PC-9 (cell line): ENCODE measurements at regions not wholly inside any gene's neighbourhood (a gene's known extent, or its start where the extent isn't known, plus 50 kb on each side); places are given as distances from the start of the nearest gene placed in this dataset.
A peak's percentile ranks its signal among the peaks of the same experiment; 100 is the strongest.

Experiments used
- BruUV-seq: library from RNA; stranded (reverse); fragments of 400-500 nt; replicated peaks from 2 replicates; lab custom pipeline; 2021; lab: Mats Ljungman, UMichigan
- CTCF ChIA-PET: fragments of 300-600 bp; sonication (Branson Sonifier 250); formaldehyde crosslinking; loops from one replicate; lab custom pipeline; 2022; ENCODE audit warnings: antibody characterized with exemption; lab: Charles Lee
- POLR2A ChIA-PET: fragments of 300-600 bp; sonication (Branson Sonifier 250); formaldehyde crosslinking; loops from one replicate; lab custom pipeline; 2022; ENCODE audit warnings: antibody characterized with exemption; ENCODE audit not compliant: unreplicated experiment; lab: Charles Lee
- DNase-seq, 2 experiments: peaks; one replicate each; pipeline versions ENCODE4 v3.0.0 to v3.0.0-alpha.2; 2015 to 2022; ENCODE audit warnings: mixed read lengths in 1 of 2
- H2AFZ ChIP-seq: fragments of 200-600 bp; sonication (generic); 2 replicates; pipeline ENCODE4 v1.8.1; 2017; ENCODE audit warnings: antibody characterized with exemption
- H3F3A ChIP-seq: fragments of 200-600 bp; sonication (generic); 2 replicates; pipeline ENCODE4 v1.8.1; 2017; ENCODE audit warnings: antibody characterized with exemption, mild to moderate bottlenecking, low read depth; ENCODE audit not compliant: insufficient read depth
- H3K27ac ChIP-seq: fragments of 200-600 bp; sonication (generic); 2 replicates; pipeline ENCODE4 v1.6.1; 2016; ENCODE audit warnings: mixed run types
- H3K27me3 ChIP-seq: fragments of 200-600 bp; sonication (generic); 2 replicates; pipeline ENCODE4 v1.6.1; 2016; ENCODE audit warnings: low read depth, mixed run types; ENCODE audit not compliant: insufficient read depth
- H3K36me3 ChIP-seq: fragments of 200-600 bp; sonication (generic); 2 replicates; pipeline ENCODE4 v1.6.1; 2016; ENCODE audit warnings: low read depth, mixed run types
- H3K4me1 ChIP-seq: fragments of 200-600 bp; sonication (generic); replicated peaks from 2 replicates; pipeline ENCODE4 v1.6.1; 2016; ENCODE audit warnings: mixed run types; ENCODE audit not compliant: insufficient read depth
- H3K4me2 ChIP-seq: fragments of 200-600 bp; sonication (generic); 2 replicates; pipeline ENCODE4 v1.6.1; 2017; ENCODE audit warnings: mixed run types
- H3K4me3 ChIP-seq: fragments of 200-600 bp; sonication (generic); 2 replicates; pipeline ENCODE4 v1.6.1; 2016; ENCODE audit warnings: mixed run types
- H3K79me2 ChIP-seq: fragments of 200-600 bp; sonication (generic); 2 replicates; pipeline ENCODE4 v1.6.1; 2017; ENCODE audit warnings: low read depth, mixed run types
- H3K9me2 ChIP-seq: fragments of 200-600 bp; sonication (generic); 2 replicates; pipeline ENCODE4 v1.8.1; 2017; ENCODE audit warnings: mild to moderate bottlenecking; ENCODE audit not compliant: insufficient read depth
- H3K9me3 ChIP-seq: fragments of 200-600 bp; sonication (generic); 2 replicates; pipeline ENCODE4 v1.8.1; 2016; ENCODE audit warnings: low read depth; ENCODE audit not compliant: insufficient read depth
- H4K20me1 ChIP-seq: fragments of 200-600 bp; sonication (generic); 2 replicates; pipeline ENCODE4 v1.8.1; 2017; ENCODE audit not compliant: insufficient read depth
- CTCF ChIP-seq: fragments of 200-600 bp; sonication (generic); conservative IDR thresholded peaks from 2 replicates; pipeline ENCODE4 v1.6.1; 2017; ENCODE audit warnings: mixed run types, antibody characterized with exemption, mild to moderate bottlenecking, moderate library complexity
- EZH2 ChIP-seq: fragments of 200-600 bp; sonication (generic); IDR thresholded peaks from 2 replicates; pipeline ENCODE4 v1.8.0; 2017; ENCODE audit warnings: antibody characterized with exemption, low read depth
- intact Hi-C: fragments of 100-400 bp; cut with micrococcal nuclease; formaldehyde crosslinking; loops from one replicate; pipeline ENCODE4 v1.10.0; 2022; ENCODE audit not compliant: unreplicated experiment

GRCh38 chrX:9316096-9316495, 148.8 kb upstream of the TBL1X start:
- Histone ChIP-seq H3K36me3 (no peaks in the 10 kb centered on the region), H3F3A (peaks cover 2% of the 10 kb centered on the region), H3K4me3 (no peak overlapping the region), H4K20me1 (no peaks in the 10 kb centered on the region), H2AFZ (no peak overlapping the region), H3K27ac (no peak overlapping the region), H3K27me3 (no peaks in the 10 kb centered on the region), H3K9me2 (no peaks in the 10 kb centered on the region), H3K9me3 (no peaks in the 10 kb centered on the region), H3K79me2 (no peaks in the 10 kb centered on the region), H3K4me2 (no peak overlapping the region), H3K4me1 (peaks cover 4% of the 10 kb centered on the region; the same call in 1 of the 2 replicates)
- TF ChIP-seq EZH2: no peak
- TF ChIP-seq CTCF: no peak
- ChIA-PET POLR2A (no interaction called here), CTCF (no interaction called here)
- intact Hi-C loops: no loop called here
- BruUV-seq: no TSS peak
- no peak for DNase-seq

- TF ChIP-seq CTCF (no peak), EZH2 (no peak)
- no peaks in the 10 kb centered on the region for H3K27me3 ChIP-seq
- no peaks in the 10 kb centered on the region for H3K9me3 ChIP-seq
- no TSS peak for BruUV-seq
- no peaks in the 10 kb centered on the region for H4K20me1 ChIP-seq
- H3K79me2 ChIP-seq: no peaks in the 10 kb centered on the region
- no peak for DNase-seq
- no peak overlapping the region for H3K27ac ChIP-seq
- H3K4me2 ChIP-seq: no peak overlapping the region
- H3K4me1 ChIP-seq: peaks cover 6% of the 10 kb centered on the region; the same call in 1 of the 2 replicates
- no peaks in the 10 kb centered on the region for H3K9me2 ChIP-seq
- no peak overlapping the region for H2AFZ ChIP-seq
- ChIA-PET POLR2A (no interaction called here), CTCF (no interaction called here)
- H3K36me3 ChIP-seq: no peaks in the 10 kb centered on the region
- no peak overlapping the region for H3K4me3 ChIP-seq
- peaks cover 4% of the 10 kb centered on the region for H3F3A ChIP-seq
- intact Hi-C loops: no loop called here
Measured at GRCh38 chrX:9317176-9317575, 147.7 kb upstream of the TBL1X start.

GRCh38 chrX:9318213-9318612, 146.6 kb upstream of the TBL1X start:
- Histone ChIP-seq H3K4me3 (no peak overlapping the region), H3K4me1 (peaks cover 6% of the 10 kb centered on the region; the same call in 1 of the 2 replicates), H3K79me2 (no peaks in the 10 kb centered on the region), H3K9me2 (no peaks in the 10 kb centered on the region), H4K20me1 (no peaks in the 10 kb centered on the region), H3F3A (peaks cover 4% of the 10 kb centered on the region), H3K36me3 (no peaks in the 10 kb centered on the region), H2AFZ (no peak overlapping the region), H3K27ac (no peak overlapping the region), H3K4me2 (peak overlapping the region; percentile 13; the same call in 1 of the 2 replicates), H3K27me3 (no peaks in the 10 kb centered on the region), H3K9me3 (no peaks in the 10 kb centered on the region)
- CTCF ChIA-PET: no interaction called here
- POLR2A ChIA-PET: no interaction called here
- no peak for DNase-seq
- no TSS peak for BruUV-seq
- intact Hi-C loops: no loop called here
- TF ChIP-seq EZH2 (no peak), CTCF (no peak)
